ENCODE measurements at regions not wholly inside any gene's neighbourhood (a gene's known extent, or its start where the extent isn't known, plus 50 kb on each side); places are given as distances from the start of the nearest gene placed in this dataset.

DNA sequence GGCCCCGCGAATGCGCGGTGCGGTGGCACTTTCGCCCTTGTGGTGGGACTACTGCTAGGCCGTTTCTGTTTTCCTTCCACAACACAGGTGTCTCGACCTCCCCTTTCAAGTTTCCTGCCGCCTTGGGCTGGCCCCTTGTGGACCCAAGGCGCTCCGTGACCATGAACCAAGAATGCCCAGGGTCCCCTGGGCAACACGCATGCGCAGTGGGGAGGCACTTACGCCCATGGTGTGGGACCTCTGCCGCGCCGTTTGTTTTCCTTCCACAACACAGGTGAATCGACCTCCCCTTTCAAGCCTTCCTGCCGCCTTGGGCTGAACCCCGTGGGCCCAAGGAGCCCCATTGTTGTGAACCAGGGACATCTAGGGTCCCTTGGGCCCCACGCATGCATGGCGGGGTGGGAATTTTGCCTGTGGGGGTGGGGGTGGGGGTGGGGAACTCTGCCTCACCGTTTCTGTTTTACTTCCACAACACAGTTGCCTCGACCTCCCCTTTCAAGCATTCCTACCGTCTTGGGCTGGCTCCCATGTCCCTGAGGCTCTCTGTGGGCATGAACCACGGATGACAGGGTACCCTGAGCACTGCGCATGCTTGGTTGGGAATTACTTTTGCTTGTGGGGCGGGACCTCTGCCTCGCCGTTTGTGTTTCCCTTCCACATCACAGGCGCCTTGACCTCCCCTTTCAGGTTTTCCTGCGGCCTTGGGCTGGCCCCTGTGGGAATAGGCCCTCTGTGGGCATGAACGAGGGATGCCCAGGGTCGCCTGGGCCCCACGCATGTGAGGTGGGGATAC lies 355.1 kb downstream of the ALG10 start:
- TF ChIP-seq, protein P1, sequence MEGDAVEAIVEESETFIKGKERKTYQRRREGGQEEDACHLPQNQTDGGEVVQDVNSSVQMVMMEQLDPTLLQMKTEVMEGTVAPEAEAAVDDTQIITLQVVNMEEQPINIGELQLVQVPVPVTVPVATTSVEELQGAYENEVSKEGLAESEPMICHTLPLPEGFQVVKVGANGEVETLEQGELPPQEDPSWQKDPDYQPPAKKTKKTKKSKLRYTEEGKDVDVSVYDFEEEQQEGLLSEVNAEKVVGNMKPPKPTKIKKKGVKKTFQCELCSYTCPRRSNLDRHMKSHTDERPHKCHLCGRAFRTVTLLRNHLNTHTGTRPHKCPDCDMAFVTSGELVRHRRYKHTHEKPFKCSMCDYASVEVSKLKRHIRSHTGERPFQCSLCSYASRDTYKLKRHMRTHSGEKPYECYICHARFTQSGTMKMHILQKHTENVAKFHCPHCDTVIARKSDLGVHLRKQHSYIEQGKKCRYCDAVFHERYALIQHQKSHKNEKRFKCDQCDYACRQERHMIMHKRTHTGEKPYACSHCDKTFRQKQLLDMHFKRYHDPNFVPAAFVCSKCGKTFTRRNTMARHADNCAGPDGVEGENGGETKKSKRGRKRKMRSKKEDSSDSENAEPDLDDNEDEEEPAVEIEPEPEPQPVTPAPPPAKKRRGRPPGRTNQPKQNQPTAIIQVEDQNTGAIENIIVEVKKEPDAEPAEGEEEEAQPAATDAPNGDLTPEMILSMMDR (IDR thresholded peaks at IDR 0.05; ENCODE audit: low read depth, low read length), result no peak
- no peak for TF ChIP-seq POLR2A (IDR thresholded peaks at IDR 0.05; ENCODE audit: extremely low read depth, insufficient read length)
